GM12891 (cell line): ENCODE measurements at regions not wholly inside any gene's neighbourhood (a gene's known extent, or its start where the extent isn't known, plus 50 kb on each side); places are given as distances from the start of the nearest gene placed in this dataset.

Experiments
- POLR2A ChIP-seq: IDR thresholded peaks from 2 replicates; pipeline ENCODE4 v1.6.1; 2011; ENCODE audit warnings: low read depth, low read length, control low read depth
- POLR2AphosphoS5 ChIP-seq: IDR thresholded peaks from 2 replicates; pipeline ENCODE4 v1.6.1; 2011; ENCODE audit warnings: low read depth, low read length, control low read depth

- TF ChIP-seq POLR2AphosphoS5, result no peak
- TF ChIP-seq POLR2A, result no peak
Observed at GRCh38 chr18:40874233-40874632, 1080.8 kb upstream of the PIK3C3 start.
